Neural progenitor cell (in vitro differentiated cells): ENCODE measurements at regions not wholly inside any gene's neighbourhood (a gene's known extent, or its start where the extent isn't known, plus 50 kb on each side); places are given as distances from the start of the nearest gene placed in this dataset.

Experiments
- DNase-seq: peaks from one replicate; pipeline ENCODE4 v3.0.0-alpha.2; 2016; ENCODE audit warnings: low spot score
- H2AFZ ChIP-seq: fragments of 200-600 bp; sonication (generic); replicated peaks from 2 replicates; pipeline ENCODE4 v1.6.1; 2016; ENCODE audit warnings: antibody characterized with exemption
- H3F3A ChIP-seq: fragments of 200-600 bp; sonication (generic); 2 replicates; pipeline ENCODE4 v1.6.1; 2016; ENCODE audit warnings: antibody characterized with exemption, low read depth
- H3K27ac ChIP-seq: fragments of 200-600 bp; sonication (generic); 2 replicates; pipeline ENCODE4 v1.5.1; 2016; ENCODE audit warnings: mild to moderate bottlenecking
- H3K27me3 ChIP-seq: fragments of 200-600 bp; sonication (generic); 2 replicates; pipeline ENCODE4 v1.6.1; 2016; ENCODE audit warnings: mild to moderate bottlenecking, moderate library complexity
- H3K36me3 ChIP-seq: fragments of 200-600 bp; sonication (generic); 2 replicates; pipeline ENCODE4 v1.5.1; 2016
- H3K4me1 ChIP-seq: fragments of 200-600 bp; sonication (generic); 2 replicates; pipeline ENCODE4 v1.6.1; 2016; ENCODE audit warnings: mixed run types
- H3K4me2 ChIP-seq: fragments of 200-600 bp; sonication (generic); 2 replicates; pipeline ENCODE4 v1.6.1; 2016
- H3K4me3 ChIP-seq: fragments of 200-600 bp; sonication (generic); 2 replicates; pipeline ENCODE4 v1.5.1; 2016
- H3K79me2 ChIP-seq: fragments of 200-600 bp; sonication (generic); 2 replicates; pipeline ENCODE4 v1.6.1; 2016; ENCODE audit warnings: low read depth
- H3K9ac ChIP-seq: fragments of 200-600 bp; sonication (generic); 2 replicates; pipeline ENCODE4 v1.6.1; 2016
- H3K9me3 ChIP-seq: fragments of 200-600 bp; sonication (generic); 2 replicates; pipeline ENCODE4 v1.5.1; 2016; ENCODE audit warnings: low read depth
- H4K20me1 ChIP-seq: fragments of 200-600 bp; sonication (generic); 2 replicates; pipeline ENCODE4 v1.6.1; 2016; ENCODE audit warnings: low read depth
- H3K27ac Mint-ChIP-seq: 3 replicates; pipeline ENCODE4 v1.8.0; 2021; ENCODE audit warnings: mixed read lengths
- H3K27me3 Mint-ChIP-seq: 2 replicates; pipeline ENCODE4 v1.8.0; 2022; ENCODE audit warnings: low read depth, mild to moderate bottlenecking, inconsistent platforms, moderate library complexity, mixed read lengths; ENCODE audit not compliant: insufficient read depth
- H3K36me3 Mint-ChIP-seq: 3 replicates; pipeline ENCODE4 v1.8.0; 2021; ENCODE audit warnings: mixed read lengths
- H3K4me1 Mint-ChIP-seq: 3 replicates; pipeline ENCODE4 v1.8.0; 2021; ENCODE audit warnings: mixed read lengths
- H3K4me3 Mint-ChIP-seq: 3 replicates; pipeline ENCODE4 v1.8.0; 2021; ENCODE audit warnings: mild to moderate bottlenecking, moderate library complexity, mixed read lengths
- H3K9me3 Mint-ChIP-seq: 3 replicates; pipeline ENCODE4 v1.8.0; 2020; ENCODE audit warnings: mixed read lengths
- CTCF ChIP-seq: fragments of 200-600 bp; sonication (generic); IDR thresholded peaks from 2 replicates; pipeline ENCODE4 v1.5.1; 2017; ENCODE audit warnings: antibody characterized with exemption, mild to moderate bottlenecking
- EZH2 ChIP-seq: fragments of 200-600 bp; sonication (generic); IDR thresholded peaks from 2 replicates; pipeline ENCODE4 v1.6.1; 2017; ENCODE audit warnings: antibody characterized with exemption, mild to moderate bottlenecking, moderate library complexity
- EZH2phosphoT487 ChIP-seq: fragments of 200-600 bp; sonication (generic); IDR thresholded peaks from 2 replicates; pipeline ENCODE4 v1.6.1; 2017; ENCODE audit warnings: antibody characterized with exemption

- Mint-ChIP-seq H3K36me3 (no peaks in the 10 kb centered on the region), H3K27me3 (no peaks in the 10 kb centered on the region), H3K4me3 (no peak overlapping the region), H3K27ac (no peak overlapping the region), H3K4me1 (no peaks in the 10 kb centered on the region), H3K9me3 (no peaks in the 10 kb centered on the region)
- no peaks in the 10 kb centered on the region for H4K20me1 ChIP-seq
- H3K4me3 ChIP-seq: no peak overlapping the region
- TF ChIP-seq EZH2phosphoT487 (no peak), EZH2 (no peak), CTCF (no peak)
- no peaks in the 10 kb centered on the region for H3K27me3 ChIP-seq
- no peak overlapping the region for H3K9ac ChIP-seq
- no peak overlapping the region for H3K27ac ChIP-seq
- H2AFZ ChIP-seq: no peak overlapping the region
- no peaks in the 10 kb centered on the region for H3F3A ChIP-seq
- no peak for DNase-seq
- H3K79me2 ChIP-seq: no peaks in the 10 kb centered on the region
- no peaks in the 10 kb centered on the region for H3K9me3 ChIP-seq
- H3K4me1 ChIP-seq: no peaks in the 10 kb centered on the region
- H3K36me3 ChIP-seq: no peaks in the 10 kb centered on the region
- H3K4me2 ChIP-seq: no peak overlapping the region
Measured at GRCh38 chr14:82655770-82656169, 1122.1 kb upstream of the SEL1L start.

DNA sequence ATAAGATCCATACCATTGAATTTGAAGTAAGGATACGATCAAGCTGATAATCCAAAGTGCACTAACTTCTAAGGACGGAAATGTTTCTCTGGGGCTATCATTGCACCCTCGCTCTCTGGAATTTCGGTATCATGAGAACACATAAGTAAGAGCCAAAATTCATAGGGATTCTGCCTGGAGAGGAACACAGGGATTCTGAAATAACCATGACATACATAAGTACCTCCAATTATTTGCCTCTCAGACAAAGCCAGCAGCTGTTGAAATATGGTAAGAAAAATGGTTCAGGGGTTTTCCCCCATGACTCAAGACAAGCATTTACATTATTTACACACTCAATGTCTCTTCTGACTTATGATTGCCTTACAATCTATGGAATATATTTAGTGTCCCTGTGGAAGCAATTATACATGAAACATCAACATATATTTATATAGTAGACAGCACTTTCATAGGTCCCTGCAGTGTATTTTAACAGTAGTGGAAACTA lies 1123.6 kb upstream of the SEL1L start:
- TF ChIP-seq EZH2 (no peak), CTCF (no peak), EZH2phosphoT487 (no peak)
- no peak overlapping the region for H3K9ac ChIP-seq

GRCh38 chr14:82661258-82661657 lies 1127.6 kb upstream of the SEL1L start:
- H3K36me3 ChIP-seq: no peaks in the 10 kb centered on the region
- H4K20me1 ChIP-seq: no peaks in the 10 kb centered on the region
- no peaks in the 10 kb centered on the region for H3K27me3 Mint-ChIP-seq
- H3K27ac Mint-ChIP-seq: no peak overlapping the region
- no peak overlapping the region for H3K4me3 Mint-ChIP-seq
- no peaks in the 10 kb centered on the region for H3K79me2 ChIP-seq
- no peak overlapping the region for H3K9ac ChIP-seq
- H3K4me2 ChIP-seq: no peak overlapping the region
- no peaks in the 10 kb centered on the region for H3K4me1 ChIP-seq
- H3K4me1 Mint-ChIP-seq: no peaks in the 10 kb centered on the region
- H3K27me3 ChIP-seq: no peaks in the 10 kb centered on the region
- TF ChIP-seq CTCF: no peak
- TF ChIP-seq EZH2: no peak
- TF ChIP-seq EZH2phosphoT487: no peak
- no peak overlapping the region for H2AFZ ChIP-seq
- H3K4me3 ChIP-seq: no peak overlapping the region
- H3K27ac ChIP-seq: no peak overlapping the region
- no peaks in the 10 kb centered on the region for H3K9me3 Mint-ChIP-seq
- H3K9me3 ChIP-seq: no peaks in the 10 kb centered on the region
- H3K36me3 Mint-ChIP-seq: no peaks in the 10 kb centered on the region
- no peaks in the 10 kb centered on the region for H3F3A ChIP-seq
- DNase-seq: no peak

More for the DNA sequence above, 1123.6 kb upstream of the SEL1L start:
- Histone ChIP-seq H3F3A (no peaks in the 10 kb centered on the region), H2AFZ (no peak overlapping the region), H3K79me2 (no peaks in the 10 kb centered on the region), H3K4me2 (no peak overlapping the region), H3K4me3 (no peak overlapping the region), H3K36me3 (no peaks in the 10 kb centered on the region), H3K4me1 (no peaks in the 10 kb centered on the region), H3K9me3 (no peaks in the 10 kb centered on the region), H3K27ac (no peak overlapping the region), H4K20me1 (no peaks in the 10 kb centered on the region), H3K27me3 (no peaks in the 10 kb centered on the region)
- no peaks in the 10 kb centered on the region for H3K9me3 Mint-ChIP-seq
- no peaks in the 10 kb centered on the region for H3K4me1 Mint-ChIP-seq
- DNase-seq: no peak
- no peak overlapping the region for H3K4me3 Mint-ChIP-seq
- H3K27ac Mint-ChIP-seq: no peak overlapping the region
- no peaks in the 10 kb centered on the region for H3K27me3 Mint-ChIP-seq
- H3K36me3 Mint-ChIP-seq: no peaks in the 10 kb centered on the region
